GM12891 (cell line): ENCODE measurements at regions not wholly inside any gene's neighbourhood (a gene's known extent, or its start where the extent isn't known, plus 50 kb on each side); places are given as distances from the start of the nearest gene placed in this dataset.

Source experiments
- POLR2A ChIP-seq: IDR thresholded peaks from 2 replicates; pipeline ENCODE4 v1.6.1; 2011; ENCODE audit warnings: low read depth, low read length, control low read depth
- POLR2AphosphoS5 ChIP-seq: IDR thresholded peaks from 2 replicates; pipeline ENCODE4 v1.6.1; 2011; ENCODE audit warnings: low read depth, low read length, control low read depth
- POU2F2 ChIP-seq: IDR thresholded peaks from 2 replicates; pipeline ENCODE4 v1.6.1; 2011; ENCODE audit warnings: low read depth, mild to moderate bottlenecking, control low read depth, low read length, moderate library complexity
- SPI1 ChIP-seq: IDR thresholded peaks from 2 replicates; pipeline ENCODE4 v1.6.1; 2011; ENCODE audit warnings: low read depth, low read length, control low read depth
- TAF1 ChIP-seq: IDR thresholded peaks from 2 replicates; pipeline ENCODE4 v1.6.1; 2011; ENCODE audit warnings: low read depth, low read length, control low read depth

GRCh38 chr4:24668956-24669355 lies 84.6 kb upstream of the DHX15 start:
- TF ChIP-seq POLR2A (no peak), POLR2AphosphoS5 (no peak), TAF1 (no peak), SPI1 (no peak), POU2F2 (no peak)
